UCSD-AML1 (cell line): ENCODE measurements at regions not wholly inside any gene's neighbourhood (a gene's known extent, or its start where the extent isn't known, plus 50 kb on each side); places are given as distances from the start of the nearest gene placed in this dataset.
"Not testable (repeated sequence)": the region's sequence is repeated elsewhere in the genome, so short reads cannot be mapped to it uniquely, and the experiment has no call there.

Experiments
- DNase-seq: peaks from one replicate; lab custom pipeline; 2025; ENCODE audit not compliant: unreplicated experiment; lab: John Stamatoyannopoulos, UW

GRCh38 chr13:50378509-50379044 is 363.3 kb downstream of the KCNRG start:
- no peak for DNase-seq

GRCh38 chr13:50379584-50379983 is 364.3 kb downstream of the KCNRG start:
- DNase-seq: no peak

GRCh38 chr13:50380905-50381304 is 365.7 kb downstream of the KCNRG start:
- DNase-seq: no peak

- DNase-seq: no peak
Measured at GRCh38 chr13:50382511-50382910, 367.3 kb downstream of the KCNRG start.

- no peak for DNase-seq
Measured at GRCh38 chr13:50382951-50383350, 367.7 kb downstream of the KCNRG start.

GRCh38 chr13:50384724-50385123 is 369.5 kb downstream of the KCNRG start:
- no peak for DNase-seq

DNA sequence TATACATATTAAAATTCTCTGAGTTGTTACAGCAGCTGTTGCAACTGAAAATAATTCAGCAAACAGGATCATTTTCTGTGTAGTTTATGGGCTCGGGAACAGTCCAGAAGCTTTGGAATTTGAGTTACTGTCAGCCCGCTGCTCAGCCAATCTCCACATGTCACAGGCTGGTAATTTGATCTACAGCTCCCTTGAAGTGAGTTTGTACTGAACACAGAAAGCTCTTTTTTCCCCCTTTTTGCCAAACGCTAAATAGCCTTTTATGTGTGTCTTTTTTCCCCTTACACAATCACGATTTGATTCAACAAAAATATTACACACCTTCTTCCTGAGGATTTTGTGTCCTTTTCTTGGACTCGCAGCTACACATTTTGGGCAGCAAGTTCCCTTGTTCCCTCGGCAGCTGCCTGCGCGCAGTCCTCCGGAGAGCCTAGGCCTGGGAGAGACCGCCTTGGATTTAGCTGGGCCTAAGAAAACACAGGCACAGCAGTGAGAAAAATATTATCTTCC is 371.4 kb downstream of the KCNRG start:
- DNase-seq: no peak

- peak; percentile 22 for DNase-seq
Measured at GRCh38 chr13:50387051-50387581, 371.9 kb downstream of the KCNRG start.

DNA sequence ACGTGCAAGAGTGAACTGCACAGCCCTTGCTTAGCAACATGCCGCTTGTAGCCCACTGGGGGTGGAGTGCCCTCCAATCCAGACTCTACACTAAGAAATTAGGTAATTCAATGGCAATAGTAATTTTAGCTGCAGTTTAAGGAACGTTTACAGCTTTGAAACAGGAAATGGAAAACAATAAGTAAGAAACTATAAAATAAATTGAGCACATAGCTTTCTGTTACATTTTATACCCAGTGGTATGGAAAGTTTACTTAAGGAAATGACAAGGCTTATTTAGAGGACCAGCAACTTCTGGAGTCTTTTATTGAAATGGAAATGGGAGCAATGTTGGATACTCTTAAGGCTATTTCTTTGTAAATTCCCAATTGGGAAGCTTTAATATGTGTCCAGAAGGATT is 373.2 kb downstream of the KCNRG start:
- DNase-seq: no peak

GRCh38 chr13:50389726-50390125 is 374.5 kb downstream of the KCNRG start:
- no peak for DNase-seq

DNA sequence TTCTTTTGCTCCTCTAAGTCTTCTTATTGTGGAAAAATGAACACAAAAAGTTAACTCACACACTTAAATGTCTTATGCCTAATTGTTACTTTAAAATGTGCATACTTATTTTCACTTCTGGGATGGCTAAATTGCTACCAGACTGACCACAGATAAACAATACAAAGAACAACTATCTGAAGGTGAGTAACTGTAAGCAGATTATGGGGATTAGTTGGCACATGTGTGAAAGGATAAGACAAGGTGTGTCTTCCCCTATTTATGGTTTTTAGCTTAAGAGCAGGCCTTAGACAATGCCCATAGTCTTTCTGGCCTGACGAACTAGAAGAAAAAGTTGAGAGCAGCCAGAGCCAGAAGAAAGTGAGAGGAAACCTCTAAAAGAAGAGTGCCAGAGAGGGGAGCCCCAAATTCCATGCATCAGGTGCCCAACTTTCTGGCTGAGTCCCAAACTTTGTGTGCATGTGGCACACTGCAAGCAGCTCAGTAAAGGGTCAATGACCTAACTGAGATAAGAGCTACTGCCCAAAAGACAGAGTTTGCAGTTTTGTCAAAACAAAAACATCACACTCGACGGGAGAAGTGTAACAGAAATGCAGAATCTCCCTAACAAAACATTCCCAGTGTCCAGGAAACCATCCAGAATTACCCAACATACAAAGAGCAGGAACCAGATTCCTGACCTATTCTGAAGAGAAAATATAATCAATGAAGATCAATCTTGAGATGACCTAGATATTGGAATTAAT is 375.4 kb downstream of the KCNRG start:
- DNase-seq: no peak

DNA sequence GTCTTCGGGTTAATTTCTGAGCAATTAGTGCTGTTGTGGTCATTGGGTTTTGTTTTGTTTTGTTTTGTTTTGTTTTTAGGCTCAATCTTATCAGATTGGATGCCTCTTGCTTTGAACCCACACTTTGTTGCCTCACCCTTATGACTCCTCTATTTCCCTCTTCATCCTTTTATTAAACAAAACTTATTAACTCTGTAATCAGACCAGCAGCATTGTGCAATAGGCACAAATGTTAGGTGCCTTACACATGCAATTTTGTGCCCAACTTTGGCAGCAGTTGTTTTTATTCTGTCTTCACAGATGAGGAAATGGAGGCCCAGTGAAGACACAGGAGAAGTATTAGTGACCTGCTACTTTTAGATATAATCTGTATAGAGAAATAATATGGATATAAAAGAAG is 377.7 kb downstream of the KCNRG start:
- no peak for DNase-seq

- DNase-seq: no peak
Measured at GRCh38 chr13:50393628-50394027, 378.4 kb downstream of the KCNRG start.

DNA sequence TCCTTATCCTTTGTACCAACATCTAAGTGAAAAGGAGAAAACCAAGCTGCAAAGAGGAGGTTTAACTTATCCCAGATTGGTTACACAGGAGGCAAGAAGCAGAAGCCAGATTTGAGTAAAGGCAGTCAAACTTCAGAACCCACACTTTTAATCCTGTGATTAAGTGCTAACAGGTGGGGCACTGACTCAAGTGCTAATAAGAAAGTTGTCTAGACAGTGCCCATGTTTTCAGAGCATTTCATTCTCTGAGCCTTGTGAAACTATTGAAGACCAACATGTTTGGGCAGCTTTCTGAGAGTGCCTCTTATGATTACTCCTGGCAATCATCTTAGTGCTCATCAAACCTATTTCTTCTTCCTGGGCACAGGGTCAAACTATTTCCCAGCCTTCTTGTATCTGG is 380.8 kb downstream of the KCNRG start:
- DNase-seq: no peak

DNA sequence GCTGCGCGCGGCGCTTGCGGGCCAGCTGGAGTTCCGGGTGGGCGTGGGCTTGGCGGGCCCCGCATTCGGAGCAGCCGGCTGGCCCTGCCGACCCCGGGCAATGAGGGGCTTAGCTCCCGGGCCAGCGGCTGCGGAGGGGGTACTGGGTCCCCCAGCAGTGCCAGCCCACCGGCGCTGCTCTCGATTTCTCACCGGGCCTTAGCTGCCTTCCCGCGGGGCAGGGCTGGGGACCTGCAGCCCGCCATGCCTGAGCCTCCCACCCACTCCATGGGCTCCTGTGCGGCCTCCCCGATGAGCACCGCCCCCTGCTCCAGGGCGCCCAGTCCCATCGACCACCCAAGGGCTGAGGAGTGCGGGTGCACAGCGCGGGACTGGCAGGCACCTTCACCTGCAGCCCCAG is 381.4 kb downstream of the KCNRG start:
- not testable (repeated sequence) for DNase-seq

GRCh38 chr13:50400035-50400726 is 384.9 kb downstream of the KCNRG start:
- DNase-seq: no peak

- no peak for DNase-seq
Measured at GRCh38 chr13:50401049-50401505, 385.8 kb downstream of the KCNRG start.

DNA sequence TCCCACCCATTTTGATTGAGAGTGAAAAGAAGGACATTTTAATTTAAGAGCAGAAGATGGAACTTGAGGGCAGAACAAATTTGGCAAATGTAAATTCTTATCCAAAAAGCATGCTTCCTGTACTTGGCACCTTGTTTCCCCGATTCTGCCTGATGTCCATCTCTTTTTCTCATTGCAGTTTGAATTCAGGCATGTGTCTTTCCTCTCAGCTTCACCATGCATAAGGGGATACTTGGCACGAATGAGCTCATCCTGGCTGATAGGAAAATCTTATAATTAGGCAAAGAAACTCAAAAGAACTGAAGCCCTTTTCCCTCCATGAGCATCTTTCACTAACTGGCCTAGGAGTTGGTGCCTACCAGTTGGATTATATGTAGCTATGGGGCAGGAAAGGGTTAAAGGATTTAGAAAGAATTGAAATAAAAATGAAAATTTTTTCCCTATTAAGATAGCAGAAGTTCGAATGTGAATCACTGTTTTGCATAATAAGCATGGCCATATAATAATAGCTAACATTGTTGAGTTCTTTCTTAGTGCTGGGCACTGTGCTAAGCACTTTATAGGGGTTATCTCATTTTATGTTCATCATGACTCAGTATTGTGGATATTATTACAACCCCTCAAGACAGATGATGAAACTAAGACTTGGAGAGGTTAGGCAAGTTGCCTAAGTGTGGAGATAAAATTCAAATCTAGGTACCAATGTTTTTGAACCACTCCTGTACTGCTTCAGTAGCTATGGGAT is 386.6 kb downstream of the KCNRG start:
- no peak for DNase-seq

- DNase-seq: no peak
Measured at GRCh38 chr13:50403311-50403710, 388.1 kb downstream of the KCNRG start.

- DNase-seq: no peak
Measured at GRCh38 chr13:50404116-50404515, 388.9 kb downstream of the KCNRG start.

DNA sequence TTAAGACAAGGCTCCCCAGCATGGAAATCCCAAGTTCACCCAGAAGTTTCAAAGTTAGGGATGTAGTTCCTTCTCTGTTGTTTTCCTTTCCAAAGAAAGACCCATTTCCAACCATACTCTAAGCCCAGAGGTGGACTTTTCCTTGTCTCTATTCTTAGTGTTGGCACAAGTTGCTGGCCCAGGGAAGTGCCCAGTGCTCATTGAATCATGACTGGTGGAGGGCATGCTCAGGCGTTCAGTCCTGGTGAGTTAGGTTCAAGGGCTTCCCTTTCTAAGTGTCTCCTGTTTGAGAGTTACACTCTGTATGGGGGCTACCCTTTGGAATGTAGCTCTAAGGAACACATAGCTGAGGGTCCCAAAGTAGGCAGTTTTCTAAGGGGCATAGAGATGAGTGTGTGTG is 389.5 kb downstream of the KCNRG start:
- no peak for DNase-seq
